ENCODE measurements at regions not wholly inside any gene's neighbourhood (a gene's known extent, or its start where the extent isn't known, plus 50 kb on each side); places are given as distances from the start of the nearest gene placed in this dataset.

- no peak for TF ChIP-seq CTCF (conservative IDR thresholded peaks at IDR 0.05; ENCODE audit: low read length)
- TF ChIP-seq EZH2phosphoT487 (IDR thresholded peaks at IDR 0.05; ENCODE audit: borderline replicate concordance, low read depth, low read length), result no peak
Observed at GRCh38 chr4:155564086-155564485, 102.6 kb upstream of the GUCY1A1 start.

Data from OCI-LY7 (cell line).